ENCODE measurements at regions not wholly inside any gene's neighbourhood (a gene's known extent, or its start where the extent isn't known, plus 50 kb on each side); places are given as distances from the start of the nearest gene placed in this dataset.

DNA sequence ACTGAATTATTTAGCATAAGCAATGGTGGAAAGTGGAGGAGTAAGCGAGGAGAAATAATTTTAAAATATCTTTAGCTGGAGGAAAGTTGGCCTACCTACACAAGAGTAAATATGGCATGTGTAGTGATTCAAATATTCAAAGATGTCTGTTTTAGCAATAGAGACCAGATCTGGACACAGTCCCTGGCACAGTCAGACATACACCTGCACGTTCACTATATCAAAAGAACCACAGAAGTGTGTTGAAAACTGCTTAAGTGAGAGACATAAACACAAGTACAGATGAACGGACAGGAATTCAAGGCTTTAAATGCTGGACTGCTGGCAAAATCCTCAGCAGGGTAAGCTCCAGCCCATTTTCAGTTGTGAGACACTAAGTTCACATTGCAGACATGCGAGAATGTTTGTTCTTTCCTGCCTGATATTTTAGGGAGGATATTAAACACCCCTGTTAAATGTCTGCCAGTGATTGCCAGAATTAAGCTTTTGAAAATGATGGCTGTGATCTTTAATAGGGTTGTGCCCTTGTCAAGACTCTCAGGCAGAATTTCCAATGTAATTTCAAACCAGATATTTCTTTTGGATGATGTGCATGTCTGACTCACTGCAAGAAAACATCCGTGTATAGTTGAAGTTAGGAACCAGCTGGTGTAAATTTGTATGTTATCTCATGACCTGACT lies 810.6 kb downstream of the TLE4 start:
- TF ChIP-seq, protein P1, sequence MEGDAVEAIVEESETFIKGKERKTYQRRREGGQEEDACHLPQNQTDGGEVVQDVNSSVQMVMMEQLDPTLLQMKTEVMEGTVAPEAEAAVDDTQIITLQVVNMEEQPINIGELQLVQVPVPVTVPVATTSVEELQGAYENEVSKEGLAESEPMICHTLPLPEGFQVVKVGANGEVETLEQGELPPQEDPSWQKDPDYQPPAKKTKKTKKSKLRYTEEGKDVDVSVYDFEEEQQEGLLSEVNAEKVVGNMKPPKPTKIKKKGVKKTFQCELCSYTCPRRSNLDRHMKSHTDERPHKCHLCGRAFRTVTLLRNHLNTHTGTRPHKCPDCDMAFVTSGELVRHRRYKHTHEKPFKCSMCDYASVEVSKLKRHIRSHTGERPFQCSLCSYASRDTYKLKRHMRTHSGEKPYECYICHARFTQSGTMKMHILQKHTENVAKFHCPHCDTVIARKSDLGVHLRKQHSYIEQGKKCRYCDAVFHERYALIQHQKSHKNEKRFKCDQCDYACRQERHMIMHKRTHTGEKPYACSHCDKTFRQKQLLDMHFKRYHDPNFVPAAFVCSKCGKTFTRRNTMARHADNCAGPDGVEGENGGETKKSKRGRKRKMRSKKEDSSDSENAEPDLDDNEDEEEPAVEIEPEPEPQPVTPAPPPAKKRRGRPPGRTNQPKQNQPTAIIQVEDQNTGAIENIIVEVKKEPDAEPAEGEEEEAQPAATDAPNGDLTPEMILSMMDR (IDR thresholded peaks at IDR 0.05): no peak
- no peak for TF ChIP-seq POLR2A (IDR thresholded peaks at IDR 0.05)

All from vagina (tissue), 2 donors.